Panc1 (cell line): ENCODE measurements at regions not wholly inside any gene's neighbourhood (a gene's known extent, or its start where the extent isn't known, plus 50 kb on each side); places are given as distances from the start of the nearest gene placed in this dataset.

ENCODE experiments used
- ATAC-seq: fragments of 200-7000 bp; cut with Tn5 transposase; 2 replicates; pipeline ENCODE4 v1.9.1; 2020; ENCODE audit warnings: mild to moderate bottlenecking, moderate library complexity
- BruUV-seq: library from RNA; stranded (reverse); fragments of 400-500 nt; replicated peaks from 2 replicates; lab custom pipeline; 2021; lab: Mats Ljungman, UMichigan
- CTCF ChIA-PET: fragments of 300-600 bp; sonication (Branson Sonifier 250); formaldehyde crosslinking; loops from one replicate; lab custom pipeline; 2022; ENCODE audit warnings: antibody characterized with exemption; lab: Charles Lee
- POLR2A ChIA-PET: fragments of 300-600 bp; sonication (Branson Sonifier 250); formaldehyde crosslinking; loops from one replicate; lab custom pipeline; 2022; ENCODE audit warnings: antibody characterized with exemption; lab: Charles Lee
- DNase-seq: peaks from one replicate; pipeline ENCODE4 v3.0.0-alpha.2; 2010; ENCODE audit warnings: low read depth, low spot score
- H3K27ac ChIP-seq: 2 replicates; pipeline ENCODE4 v1.5.1; 2011; ENCODE audit warnings: mild to moderate bottlenecking, low read length, inconsistent platforms
- H3K27me3 ChIP-seq: fragments of 200-500 bp; sonication (Bioruptor generic); 2 replicates; pipeline ENCODE4 v1.6.0; 2014; ENCODE audit warnings: low read length, inconsistent platforms; ENCODE audit not compliant: control insufficient read depth, insufficient read depth
- H3K36me3 ChIP-seq: fragments of 200-500 bp; sonication (Bioruptor generic); 2 replicates; pipeline ENCODE4 v1.5.1; 2014; ENCODE audit warnings: inconsistent platforms, mild to moderate bottlenecking, low read length, moderate library complexity; ENCODE audit not compliant: control insufficient read depth, insufficient read depth
- H3K4me1 ChIP-seq: 2 replicates; pipeline ENCODE4 v1.5.1; 2011; ENCODE audit warnings: inconsistent platforms, mild to moderate bottlenecking, low read length, moderate library complexity; ENCODE audit not compliant: control insufficient read depth, insufficient read depth
- H3K4me3 ChIP-seq, 2 experiments: 2 replicates each; pipeline ENCODE4 v1.5.1; 2011 to 2012; ENCODE audit warnings: low read depth in 2 of 2, low read length in 2 of 2, mild to moderate bottlenecking in 2 of 2, inconsistent platforms in 1 of 2, moderate library complexity in 1 of 2
- H3K9me3 ChIP-seq: fragments of 200-500 bp; sonication (Bioruptor generic); 2 replicates; pipeline ENCODE4 v1.5.1; 2014; ENCODE audit warnings: low read depth, mild to moderate bottlenecking, inconsistent platforms, low read length, moderate library complexity; ENCODE audit not compliant: control insufficient read depth, insufficient read depth
- POLR2AphosphoS5 ChIP-seq: IDR thresholded peaks from 2 replicates; pipeline ENCODE4 v1.6.1; 2012; ENCODE audit warnings: mild to moderate bottlenecking, low read depth, low read length, moderate library complexity
- SIN3A ChIP-seq: IDR thresholded peaks from 2 replicates; pipeline ENCODE4 v1.6.1; 2012; ENCODE audit warnings: low read depth, mild to moderate bottlenecking, low read length, moderate library complexity, borderline replicate concordance; ENCODE audit not compliant: insufficient read depth
- TCF7L2 ChIP-seq: IDR thresholded peaks from 2 replicates; pipeline ENCODE4 v1.6.1; 2011; ENCODE audit warnings: mild to moderate bottlenecking, low read depth, low read length, inconsistent platforms
- in situ Hi-C: cut with HindIII; loops from 2 replicates; pipeline ENCODE4 v1.10.0; 2016; ENCODE audit warnings: low sequenced_read_pairs, low pct_unique_long_range_greater_than_20kb
- intact Hi-C: fragments of 100-400 bp; cut with micrococcal nuclease; formaldehyde crosslinking; loops from one replicate; pipeline ENCODE4 v1.10.0; 2022; ENCODE audit not compliant: unreplicated experiment
- TF ChIP-seq, protein P1 (sequence below), 2 experiments: IDR thresholded peaks; 2 replicates each; pipeline ENCODE4 v1.6.1; 2011 to 2012; ENCODE audit warnings: low read depth in 2 of 2, control low read depth in 1 of 2, low read length in 1 of 2, mild to moderate bottlenecking in 1 of 2, moderate library complexity in 1 of 2; ENCODE audit not compliant: insufficient read depth in 1 of 2
- TF ChIP-seq, protein P2 (sequence below): fragments of 450-650 bp; IDR thresholded peaks from 2 replicates; pipeline ENCODE4 v1.5.1; 2017; ENCODE audit warnings: mild to moderate bottlenecking

DNA sequence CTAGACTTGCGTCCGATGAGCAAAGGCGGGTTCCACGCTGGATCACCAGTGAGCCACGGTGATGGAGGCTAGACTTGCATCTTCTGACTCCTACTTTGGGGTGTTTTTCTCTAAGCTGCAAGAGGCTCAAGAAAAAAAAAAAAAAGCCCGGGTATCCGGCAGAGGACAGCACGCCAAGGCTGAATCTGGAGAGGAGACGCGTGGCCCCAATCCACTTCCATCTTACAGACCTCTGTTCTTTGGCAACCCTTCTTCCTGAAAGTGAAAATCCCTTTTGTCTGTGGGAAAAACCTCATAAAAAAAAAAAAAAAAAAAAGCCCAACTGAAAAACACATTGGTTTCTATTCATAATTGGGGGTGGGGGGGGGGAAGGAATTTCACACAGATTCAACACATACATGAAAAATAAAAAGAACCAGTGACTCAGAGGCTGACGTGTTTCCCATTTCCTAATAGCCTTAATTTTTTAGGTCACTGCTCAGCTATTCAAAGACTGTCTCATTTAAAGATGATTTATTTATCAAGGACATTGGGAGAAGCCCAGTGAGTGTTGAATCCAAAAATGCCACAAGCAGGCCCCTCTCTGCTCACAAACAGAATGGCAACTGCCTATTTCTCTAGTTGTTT, 258.3 kb downstream of the FOXL1 start:
- no TSS peak for BruUV-seq
- Histone ChIP-seq H3K4me1 (peaks cover 6% of the 10 kb centered on the region), H3K36me3 (no peaks in the 10 kb centered on the region), H3K27ac (no peak overlapping the region), H3K4me3 (no peak overlapping the region), H3K27me3 (no peaks in the 10 kb centered on the region), H3K9me3 (no peaks in the 10 kb centered on the region)
- in situ Hi-C loops, result no loop called here
- DNase-seq (no peak), ATAC-seq (no peak)
- ChIA-PET POLR2A (no interaction called here), CTCF (no interaction called here)
- intact Hi-C loops, result no loop called here
- TF ChIP-seq SIN3A (no peak), TCF7L2 (no peak), POLR2AphosphoS5 (no peak)
- TF ChIP-seq, protein P1, sequence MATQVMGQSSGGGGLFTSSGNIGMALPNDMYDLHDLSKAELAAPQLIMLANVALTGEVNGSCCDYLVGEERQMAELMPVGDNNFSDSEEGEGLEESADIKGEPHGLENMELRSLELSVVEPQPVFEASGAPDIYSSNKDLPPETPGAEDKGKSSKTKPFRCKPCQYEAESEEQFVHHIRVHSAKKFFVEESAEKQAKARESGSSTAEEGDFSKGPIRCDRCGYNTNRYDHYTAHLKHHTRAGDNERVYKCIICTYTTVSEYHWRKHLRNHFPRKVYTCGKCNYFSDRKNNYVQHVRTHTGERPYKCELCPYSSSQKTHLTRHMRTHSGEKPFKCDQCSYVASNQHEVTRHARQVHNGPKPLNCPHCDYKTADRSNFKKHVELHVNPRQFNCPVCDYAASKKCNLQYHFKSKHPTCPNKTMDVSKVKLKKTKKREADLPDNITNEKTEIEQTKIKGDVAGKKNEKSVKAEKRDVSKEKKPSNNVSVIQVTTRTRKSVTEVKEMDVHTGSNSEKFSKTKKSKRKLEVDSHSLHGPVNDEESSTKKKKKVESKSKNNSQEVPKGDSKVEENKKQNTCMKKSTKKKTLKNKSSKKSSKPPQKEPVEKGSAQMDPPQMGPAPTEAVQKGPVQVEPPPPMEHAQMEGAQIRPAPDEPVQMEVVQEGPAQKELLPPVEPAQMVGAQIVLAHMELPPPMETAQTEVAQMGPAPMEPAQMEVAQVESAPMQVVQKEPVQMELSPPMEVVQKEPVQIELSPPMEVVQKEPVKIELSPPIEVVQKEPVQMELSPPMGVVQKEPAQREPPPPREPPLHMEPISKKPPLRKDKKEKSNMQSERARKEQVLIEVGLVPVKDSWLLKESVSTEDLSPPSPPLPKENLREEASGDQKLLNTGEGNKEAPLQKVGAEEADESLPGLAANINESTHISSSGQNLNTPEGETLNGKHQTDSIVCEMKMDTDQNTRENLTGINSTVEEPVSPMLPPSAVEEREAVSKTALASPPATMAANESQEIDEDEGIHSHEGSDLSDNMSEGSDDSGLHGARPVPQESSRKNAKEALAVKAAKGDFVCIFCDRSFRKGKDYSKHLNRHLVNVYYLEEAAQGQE (IDR thresholded peaks at IDR 0.05; ENCODE audit: insufficient read depth in 1 of 2, low read depth in 2 of 2, low read length in 1 of 2), result no peak
- TF ChIP-seq, protein P2, sequence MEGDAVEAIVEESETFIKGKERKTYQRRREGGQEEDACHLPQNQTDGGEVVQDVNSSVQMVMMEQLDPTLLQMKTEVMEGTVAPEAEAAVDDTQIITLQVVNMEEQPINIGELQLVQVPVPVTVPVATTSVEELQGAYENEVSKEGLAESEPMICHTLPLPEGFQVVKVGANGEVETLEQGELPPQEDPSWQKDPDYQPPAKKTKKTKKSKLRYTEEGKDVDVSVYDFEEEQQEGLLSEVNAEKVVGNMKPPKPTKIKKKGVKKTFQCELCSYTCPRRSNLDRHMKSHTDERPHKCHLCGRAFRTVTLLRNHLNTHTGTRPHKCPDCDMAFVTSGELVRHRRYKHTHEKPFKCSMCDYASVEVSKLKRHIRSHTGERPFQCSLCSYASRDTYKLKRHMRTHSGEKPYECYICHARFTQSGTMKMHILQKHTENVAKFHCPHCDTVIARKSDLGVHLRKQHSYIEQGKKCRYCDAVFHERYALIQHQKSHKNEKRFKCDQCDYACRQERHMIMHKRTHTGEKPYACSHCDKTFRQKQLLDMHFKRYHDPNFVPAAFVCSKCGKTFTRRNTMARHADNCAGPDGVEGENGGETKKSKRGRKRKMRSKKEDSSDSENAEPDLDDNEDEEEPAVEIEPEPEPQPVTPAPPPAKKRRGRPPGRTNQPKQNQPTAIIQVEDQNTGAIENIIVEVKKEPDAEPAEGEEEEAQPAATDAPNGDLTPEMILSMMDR, result no peak

DNA sequence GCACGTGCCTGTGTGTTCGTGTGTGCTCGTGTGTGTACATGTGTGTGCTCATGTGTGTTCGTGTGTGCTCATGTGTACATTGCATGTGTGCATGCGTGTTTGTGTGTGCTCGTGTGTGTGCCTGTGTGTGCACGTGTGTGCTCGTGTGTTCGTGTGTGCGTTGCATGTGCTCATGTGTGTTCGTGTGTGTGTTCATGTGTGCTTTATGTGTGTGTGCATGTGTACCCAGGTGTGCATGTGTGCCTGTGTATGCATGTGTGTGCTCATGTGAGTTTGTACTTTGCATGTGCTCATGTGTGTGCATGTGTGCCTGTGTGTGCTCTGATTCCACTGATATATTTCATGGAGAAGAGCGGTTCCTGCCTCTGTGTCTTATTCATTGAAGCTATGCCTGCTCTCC, 265.5 kb downstream of the FOXL1 start:
- POLR2A ChIA-PET, result no interaction called here
- Histone ChIP-seq H3K27me3 (no peaks in the 10 kb centered on the region), H3K9me3 (no peaks in the 10 kb centered on the region), H3K4me1 (no peaks in the 10 kb centered on the region), H3K27ac (no peak overlapping the region), H3K36me3 (no peaks in the 10 kb centered on the region), H3K4me3 (no peak overlapping the region)
- TF ChIP-seq TCF7L2 (no peak), SIN3A (no peak), POLR2AphosphoS5 (no peak)
- TF ChIP-seq, protein P2, result no peak
- TF ChIP-seq, protein P1 (IDR thresholded peaks at IDR 0.05; ENCODE audit: insufficient read depth in 1 of 2, low read depth in 2 of 2, low read length in 1 of 2), result no peak
- in situ Hi-C loops (no loop called here), intact Hi-C loops (no loop called here)
- no TSS peak for BruUV-seq
- DNase-seq (no peak), ATAC-seq (no peak)
- CTCF ChIA-PET, result no interaction called here
